HG03060 (cell line): ENCODE measurements at regions not wholly inside any gene's neighbourhood (a gene's known extent, or its start where the extent isn't known, plus 50 kb on each side); places are given as distances from the start of the nearest gene placed in this dataset.
A peak's percentile ranks its signal among the peaks of the same experiment; 100 is the strongest.
"Not testable (repeated sequence)": the region's sequence is repeated elsewhere in the genome, so short reads cannot be mapped to it uniquely, and the experiment has no call there.

ENCODE experiments used
- ATAC-seq: cut with Tn5 transposase; IDR thresholded peaks from one replicate; pipeline ENCODE4 v1.9.1; 2021; ENCODE audit warnings: low read depth, moderate number of reproducible peaks; ENCODE audit not compliant: unreplicated experiment

DNA sequence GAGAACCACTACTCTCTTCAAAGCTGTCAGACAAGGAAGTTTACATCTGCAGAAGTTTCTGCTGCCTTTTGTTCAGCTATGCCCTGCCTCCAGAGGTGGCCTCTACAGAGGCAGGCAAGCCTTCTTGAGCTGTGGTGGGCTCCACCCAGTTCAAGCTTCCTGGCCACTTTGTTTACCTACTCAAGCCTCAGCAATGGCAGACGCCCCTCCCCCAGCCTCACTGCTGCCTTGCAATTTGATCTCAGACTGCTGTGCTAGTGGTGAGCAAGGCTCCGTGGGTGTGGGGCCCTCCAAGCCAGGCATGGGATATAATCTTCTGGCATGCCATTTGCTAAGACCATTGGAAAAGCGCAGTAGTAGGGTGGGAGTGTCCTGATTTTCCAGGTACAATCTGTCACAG, 144.0 kb downstream of the CCNG2 start:
- ATAC-seq = not testable (repeated sequence)

DNA sequence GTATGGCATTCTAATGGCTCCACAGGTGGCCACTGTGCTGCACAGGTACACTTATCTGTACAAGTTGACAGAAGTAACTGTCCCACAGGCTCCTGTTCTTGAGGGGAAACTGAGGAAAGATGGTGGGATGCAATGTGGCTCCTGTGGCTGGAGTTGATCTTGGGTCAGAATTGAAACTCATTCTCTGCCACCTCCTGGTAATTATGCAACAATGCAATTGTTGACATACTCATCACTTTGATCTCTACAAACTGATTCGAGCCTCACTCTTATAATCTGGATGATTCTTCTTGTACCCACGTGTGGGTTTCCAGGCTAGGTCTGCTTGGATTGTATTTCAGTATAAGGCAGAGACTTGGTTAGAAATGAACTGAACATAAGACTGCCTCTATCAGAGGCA, 148.8 kb downstream of the CCNG2 start:
- no peak for ATAC-seq

DNA sequence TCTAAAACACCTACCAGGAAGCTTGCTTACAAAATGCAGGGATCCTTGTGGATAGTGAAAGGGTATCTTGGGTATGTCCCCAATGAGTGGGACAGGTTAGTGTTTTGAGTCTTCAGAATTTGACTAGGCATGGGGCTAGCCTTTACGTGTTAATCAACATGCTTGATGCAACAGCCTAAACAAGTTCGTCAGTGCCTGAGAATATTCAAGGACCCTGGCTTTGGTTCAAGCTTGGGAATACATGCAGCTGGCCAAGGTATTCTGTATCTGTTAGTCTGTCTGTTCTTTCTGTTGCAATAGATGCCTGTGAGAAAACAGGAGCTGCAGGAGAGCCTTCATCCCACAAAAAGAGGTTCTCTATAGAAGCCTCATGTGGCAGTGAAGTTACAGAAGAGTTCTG, 149.5 kb downstream of the CCNG2 start:
- no peak for ATAC-seq

DNA sequence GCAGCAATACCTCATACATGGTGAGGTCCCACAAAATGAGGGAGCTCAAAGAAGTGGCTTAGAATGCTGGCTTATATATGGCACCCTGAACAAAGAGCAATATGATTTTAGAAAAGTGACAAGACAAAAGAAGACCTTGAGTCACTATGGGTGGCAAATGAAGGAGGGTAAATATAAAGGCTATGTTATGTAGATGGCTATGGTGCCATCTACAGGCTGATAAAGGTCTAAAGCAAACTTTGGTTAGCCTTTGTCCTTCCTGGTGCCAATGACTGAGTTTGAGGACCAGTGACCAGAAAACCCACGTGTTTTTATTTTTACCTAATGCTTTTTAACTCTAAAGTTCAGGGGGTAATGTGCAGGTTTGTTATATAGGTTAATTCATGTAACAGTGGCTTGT, 151.8 kb downstream of the CCNG2 start:
- ATAC-seq = no peak

DNA sequence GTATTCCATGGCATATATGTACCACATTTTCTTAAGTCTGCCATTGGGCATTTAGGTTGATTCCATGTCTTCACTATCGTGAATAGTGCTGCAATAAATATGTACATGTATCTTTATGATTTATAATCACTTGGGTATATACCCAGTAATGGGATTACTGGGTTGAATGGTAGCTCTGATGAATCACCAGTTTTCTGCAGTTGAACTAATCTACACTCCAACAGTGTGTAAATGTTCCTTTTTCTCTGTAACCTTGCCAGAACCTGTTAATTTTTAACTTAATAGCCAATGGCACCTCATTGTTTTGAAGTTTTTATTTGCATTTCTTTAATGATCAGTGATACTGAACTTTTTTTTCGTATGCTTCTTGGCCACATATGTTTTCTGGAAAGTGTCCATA, 152.5 kb downstream of the CCNG2 start:
- no peak for ATAC-seq

DNA sequence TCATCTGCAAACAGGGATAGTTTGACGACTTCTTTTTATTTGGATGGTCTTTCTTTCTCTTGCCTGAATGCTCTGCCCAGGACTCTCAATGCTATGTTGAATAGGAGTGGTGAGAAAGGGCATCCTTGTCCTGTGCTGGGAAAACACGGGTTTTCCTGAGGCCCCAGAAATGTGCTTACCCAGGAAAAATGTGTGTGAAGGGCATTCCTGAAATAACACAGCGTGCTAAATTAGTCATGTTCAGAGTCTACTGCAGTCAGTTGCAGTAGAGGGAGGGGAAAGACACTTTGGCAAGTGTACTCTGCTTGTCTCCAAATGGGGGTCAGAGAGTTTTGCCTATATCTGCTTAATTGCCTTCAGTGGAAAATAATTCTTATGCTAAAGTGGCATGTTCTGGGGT, 153.9 kb downstream of the CCNG2 start:
- no peak for ATAC-seq

DNA sequence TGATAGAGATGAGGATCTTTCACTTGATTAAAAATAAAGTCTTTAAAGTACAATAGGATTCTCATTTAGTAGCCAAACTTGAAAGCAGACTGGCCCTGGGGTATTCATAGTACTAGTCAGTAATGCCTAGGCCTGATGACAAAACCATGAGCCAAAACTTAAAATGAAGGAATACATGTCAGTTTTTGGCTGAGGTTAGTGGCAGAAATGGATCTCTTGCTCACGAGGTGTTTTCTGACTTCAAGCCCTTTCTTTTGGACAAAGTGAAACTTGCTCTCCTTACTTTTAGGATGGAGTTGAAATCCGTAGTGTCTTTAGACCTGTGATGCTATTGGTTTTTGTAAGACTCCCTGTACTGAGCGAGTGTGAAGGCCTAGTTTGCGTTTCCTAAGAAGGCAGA, 157.7 kb downstream of the CCNG2 start:
- no peak for ATAC-seq

DNA sequence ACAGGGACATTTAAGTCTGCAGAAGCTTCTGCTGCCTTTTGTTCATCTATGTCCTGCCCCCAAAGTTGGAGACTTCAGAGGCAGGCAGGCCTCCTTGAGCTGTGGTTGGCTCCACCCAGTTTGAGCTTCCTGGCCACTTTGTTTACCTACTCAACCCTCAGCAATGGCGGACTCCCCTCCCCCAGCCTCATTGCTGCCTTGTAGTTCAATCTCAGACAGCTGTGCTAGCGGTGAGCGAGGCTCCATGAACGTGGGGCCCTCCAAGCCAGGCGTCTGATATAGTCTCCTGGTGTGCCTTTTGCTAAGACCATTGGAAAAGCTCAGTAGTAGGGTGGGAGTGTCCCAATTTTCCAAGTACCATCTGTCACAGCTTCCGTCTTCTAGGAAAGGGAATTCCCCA, 170.1 kb downstream of the CCNG2 start:
- no peak for ATAC-seq

DNA sequence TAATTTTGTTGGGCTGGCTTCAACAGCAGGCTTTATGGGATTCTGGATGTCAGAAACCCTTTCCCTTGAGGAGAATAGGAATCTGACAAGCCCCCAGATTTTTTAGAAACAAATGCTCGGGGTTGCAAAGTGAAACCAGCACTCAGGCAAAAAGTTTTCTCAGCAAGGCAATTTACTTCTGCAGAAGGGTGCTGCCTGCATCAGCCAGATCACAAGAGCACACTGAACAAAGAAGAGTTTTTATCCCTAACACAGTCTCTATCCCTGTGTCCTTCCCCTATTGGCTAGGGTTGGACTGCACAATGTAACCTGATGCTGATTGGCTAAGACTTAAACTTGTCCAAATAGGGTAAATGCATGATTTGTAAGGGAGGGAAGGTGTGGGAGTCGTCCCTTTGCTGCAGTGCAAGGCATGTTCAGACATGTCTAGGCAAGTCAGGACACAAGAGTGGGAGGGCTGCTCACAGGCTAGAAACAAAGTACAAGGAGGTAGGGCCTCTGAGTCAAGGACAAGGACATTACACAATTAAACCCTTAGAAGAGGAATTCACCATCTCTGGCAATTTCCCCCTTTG, 175.8 kb downstream of the CCNG2 start:
- no peak for ATAC-seq

DNA sequence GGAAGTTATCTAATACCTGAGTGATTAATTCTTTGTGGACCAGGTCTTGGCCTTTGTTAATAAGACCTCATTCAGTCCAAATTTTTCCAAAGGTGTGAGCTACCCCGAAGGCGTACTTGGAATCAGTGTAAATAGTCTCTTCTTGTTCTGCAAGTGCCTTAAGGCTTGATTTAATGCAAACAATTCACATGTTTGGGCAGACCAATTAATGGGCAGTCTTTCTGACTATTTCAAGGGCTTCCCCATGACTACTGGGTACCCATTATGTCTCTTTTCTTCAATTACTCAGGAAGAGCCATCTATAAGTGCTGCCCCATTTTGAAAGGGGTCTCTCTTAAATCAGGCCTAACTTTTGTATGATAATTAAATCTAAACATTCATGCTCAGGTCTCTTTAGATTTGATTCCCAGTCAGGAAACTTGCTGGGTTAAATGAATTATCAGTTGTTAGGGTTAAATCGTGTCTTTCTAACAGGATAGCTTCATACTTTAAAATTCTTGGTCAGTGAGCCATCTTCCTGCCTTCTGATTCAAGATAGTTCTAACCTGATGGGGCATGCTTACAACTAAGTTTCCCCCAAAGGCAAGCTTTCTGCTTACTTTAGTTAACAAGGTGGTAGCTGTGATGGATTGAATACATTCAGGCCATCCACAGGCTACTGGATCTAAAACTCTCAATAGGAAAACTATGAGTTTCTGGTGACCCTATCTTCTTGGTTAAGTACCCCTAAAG, 179.6 kb downstream of the CCNG2 start:
- no peak for ATAC-seq

DNA sequence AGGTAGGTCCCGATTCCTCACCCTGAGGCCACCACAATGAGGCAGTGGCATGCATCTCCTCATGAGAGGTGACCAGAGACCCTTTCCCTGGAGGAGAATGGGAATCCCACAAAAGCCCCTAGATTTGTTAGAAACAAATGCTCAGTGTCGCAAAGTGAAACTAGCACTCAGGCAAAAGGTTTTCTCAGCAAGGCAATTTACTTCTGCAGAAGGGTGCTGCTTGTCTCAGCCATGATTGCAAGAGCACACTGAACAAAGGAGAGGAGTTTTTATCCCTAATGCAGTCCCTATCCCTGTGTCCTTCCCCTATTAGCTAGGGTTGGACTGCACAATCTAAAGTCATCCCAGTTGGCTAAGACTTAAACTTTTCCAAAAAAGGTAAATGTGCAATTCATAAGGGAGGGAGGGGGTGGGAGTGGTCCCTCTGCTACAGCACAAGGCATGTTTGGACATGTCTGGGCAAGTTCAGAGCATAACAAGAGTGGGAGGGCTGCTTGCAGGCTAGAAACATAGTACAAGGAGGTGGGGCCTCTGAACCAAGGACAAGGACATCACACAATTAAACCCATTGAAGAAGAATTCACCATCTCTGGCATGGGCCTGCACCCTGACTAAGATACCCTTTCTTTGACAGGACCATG, 185.3 kb downstream of the CCNG2 start:
- no peak for ATAC-seq

DNA sequence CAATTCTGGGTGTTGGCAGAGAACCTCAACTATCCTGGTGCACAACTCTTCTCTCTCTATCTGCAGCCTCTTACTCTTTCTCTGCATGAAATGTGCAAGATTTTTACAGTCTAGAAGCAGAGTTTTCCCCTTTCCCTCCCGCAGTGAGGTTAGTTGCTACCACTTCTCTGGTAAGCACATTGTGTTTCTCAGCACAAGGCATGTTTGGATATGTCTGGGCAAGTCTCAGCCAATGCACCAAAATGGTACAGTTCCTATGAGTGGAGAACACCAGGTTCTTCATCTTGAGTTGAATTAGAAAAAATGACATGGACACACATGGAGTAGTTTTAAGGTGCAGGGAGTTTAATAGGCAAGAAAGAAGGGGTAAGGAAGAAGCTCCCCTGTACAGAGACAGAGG, 187.0 kb downstream of the CCNG2 start:
- no peak for ATAC-seq

DNA sequence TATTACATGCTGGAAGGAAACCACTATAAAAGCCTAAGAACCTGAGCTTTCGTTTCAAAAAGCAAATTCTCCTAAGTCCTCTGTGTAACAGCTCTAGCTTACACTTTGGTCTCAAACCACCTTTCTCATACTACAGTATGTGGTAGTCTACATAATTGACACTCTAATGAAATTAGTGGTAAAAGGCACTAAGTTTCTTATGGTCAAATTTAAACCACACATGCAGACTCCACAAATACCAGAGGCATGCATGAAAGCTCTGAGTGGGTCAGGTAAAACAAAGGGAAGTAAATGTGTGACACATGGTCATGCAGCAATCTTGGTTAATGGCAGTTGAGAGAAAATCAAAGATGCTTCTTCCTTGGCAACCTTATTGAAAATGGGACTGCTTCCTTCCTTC, 187.8 kb downstream of the CCNG2 start:
- no peak for ATAC-seq

DNA sequence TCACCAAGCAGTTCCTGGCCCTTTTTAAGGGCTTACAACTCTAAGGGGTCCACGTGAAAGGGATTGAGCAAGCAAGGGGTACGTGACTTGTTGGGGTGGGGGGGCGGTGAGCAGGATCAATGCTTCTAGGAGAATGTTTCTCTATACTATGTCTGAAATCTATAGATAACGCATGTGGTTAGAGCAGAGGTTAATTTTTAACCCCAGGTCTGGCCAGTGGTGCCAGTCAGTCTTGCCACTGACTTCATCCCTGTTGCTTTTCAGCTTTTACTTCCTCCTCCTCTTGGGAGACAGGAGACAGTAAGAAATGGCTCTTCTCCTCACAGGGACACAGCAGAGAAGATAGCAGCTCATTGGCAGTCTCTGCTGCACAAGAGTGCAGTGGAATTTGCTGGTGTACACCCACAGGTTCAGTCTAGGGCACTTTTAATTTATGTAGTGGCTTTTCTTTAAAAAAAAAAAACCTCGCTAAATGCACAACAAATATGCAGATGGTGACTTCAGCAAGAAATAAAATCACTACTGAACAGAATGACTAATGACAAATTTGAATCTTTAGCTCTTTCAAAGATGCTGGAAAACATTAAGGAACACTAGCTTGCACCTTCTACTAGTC, 190.5 kb downstream of the CCNG2 start:
- no peak for ATAC-seq

DNA sequence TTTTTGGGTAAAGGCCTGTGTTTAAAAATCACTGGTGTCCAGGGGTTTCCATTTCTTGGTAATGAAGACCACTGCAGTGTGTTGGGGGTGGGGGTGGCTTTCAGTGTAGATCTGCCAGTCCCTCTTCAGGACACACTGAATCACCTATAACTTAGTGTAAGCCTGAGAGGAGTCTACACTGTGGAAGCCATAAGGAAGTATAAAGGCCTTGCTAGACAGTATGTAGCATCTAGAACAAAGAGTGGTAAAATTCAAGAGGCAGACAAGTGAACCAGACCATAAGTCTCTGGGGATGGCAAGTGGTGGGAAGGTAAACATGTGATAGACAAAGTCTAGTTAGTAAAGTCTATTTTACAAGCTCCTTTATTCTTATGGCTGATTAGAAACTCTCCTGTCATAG, 191.8 kb downstream of the CCNG2 start:
- no peak for ATAC-seq

DNA sequence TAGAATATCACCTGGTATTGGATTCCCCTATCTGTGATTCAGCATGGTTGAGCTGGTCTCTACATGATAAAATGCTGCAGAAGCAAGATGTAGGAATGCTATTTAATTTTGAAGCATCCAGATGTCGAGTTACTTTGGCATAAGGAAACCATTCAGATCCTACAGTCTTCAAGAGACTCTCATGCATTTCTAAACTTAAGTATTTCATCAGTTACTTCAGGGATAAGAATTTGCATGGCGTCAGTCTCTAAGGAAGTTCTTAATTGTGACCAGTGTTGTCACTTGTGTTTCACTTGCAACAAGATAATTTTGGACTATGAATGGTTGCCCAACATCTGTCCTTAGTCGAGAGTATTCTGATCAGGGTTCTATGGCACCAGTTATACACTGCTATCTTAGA, 192.4 kb downstream of the CCNG2 start:
- ATAC-seq = no peak

DNA sequence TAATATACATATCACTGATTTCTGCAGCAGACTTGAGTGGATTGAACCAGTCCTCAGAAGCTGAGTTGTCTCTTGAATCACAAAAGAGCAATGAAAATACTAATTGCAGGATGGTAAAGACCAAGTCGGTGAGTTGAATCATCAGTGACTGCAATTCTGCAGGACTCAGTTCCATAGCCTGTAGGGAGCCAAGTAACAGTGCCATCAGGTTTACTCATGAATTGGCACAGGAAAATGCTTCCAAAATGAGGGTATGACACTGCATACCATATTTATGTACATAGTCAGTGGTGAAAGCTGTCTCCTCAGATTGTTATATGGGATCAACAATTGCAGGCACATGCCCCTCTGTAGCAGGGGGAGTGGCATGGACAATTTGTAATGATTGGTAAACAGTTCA, 192.8 kb downstream of the CCNG2 start:
- ATAC-seq = no peak

DNA sequence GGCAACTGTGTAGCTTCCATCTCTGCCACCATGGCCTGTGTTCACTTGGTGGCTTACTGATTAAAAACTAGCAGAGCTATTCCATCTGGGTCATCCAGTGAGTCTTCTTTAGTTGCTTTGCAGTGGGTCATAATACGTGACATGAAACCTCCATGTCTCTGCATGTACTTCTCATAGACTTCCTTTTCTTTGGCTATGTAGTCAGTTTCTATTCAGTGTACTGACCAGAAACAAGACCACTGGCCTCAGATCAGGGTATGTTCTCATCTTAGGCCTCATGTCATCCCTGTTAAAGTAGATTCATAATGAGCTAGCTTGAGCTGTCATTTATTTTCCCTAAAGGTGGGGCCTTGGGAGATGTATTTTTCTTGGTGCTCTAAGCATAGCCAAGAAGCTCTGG, 195.2 kb downstream of the CCNG2 start:
- no peak for ATAC-seq

DNA sequence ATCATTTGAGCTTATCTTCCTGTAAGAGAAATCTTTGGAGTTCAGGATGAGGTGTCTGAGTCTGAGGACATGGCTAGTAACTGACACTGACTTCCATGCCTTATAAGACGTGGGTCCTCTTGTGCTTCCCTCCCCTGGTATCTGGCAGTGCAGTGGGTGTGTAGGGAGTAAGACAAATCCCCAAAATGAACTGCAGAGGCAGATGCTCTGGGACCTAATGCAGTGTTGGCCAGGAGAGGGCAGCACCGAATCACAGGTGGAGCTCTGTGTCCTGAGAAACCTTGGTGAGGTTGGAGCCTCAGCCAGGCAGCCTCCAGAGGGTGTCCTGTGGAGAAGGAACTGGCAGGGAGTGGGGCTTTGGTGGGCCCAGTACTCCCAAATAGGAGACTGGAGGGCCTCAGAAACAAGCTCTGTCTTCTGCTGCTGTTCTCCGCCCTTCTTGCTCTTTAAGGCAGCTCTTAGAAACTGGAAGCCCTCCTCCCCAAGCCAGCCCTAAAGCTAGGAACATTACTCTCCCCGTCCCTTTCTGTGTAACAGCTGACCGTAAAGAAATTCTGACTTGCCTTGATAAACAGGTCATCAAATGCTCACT, 196.8 kb downstream of the CCNG2 start:
- ATAC-seq = peak; percentile 35

DNA sequence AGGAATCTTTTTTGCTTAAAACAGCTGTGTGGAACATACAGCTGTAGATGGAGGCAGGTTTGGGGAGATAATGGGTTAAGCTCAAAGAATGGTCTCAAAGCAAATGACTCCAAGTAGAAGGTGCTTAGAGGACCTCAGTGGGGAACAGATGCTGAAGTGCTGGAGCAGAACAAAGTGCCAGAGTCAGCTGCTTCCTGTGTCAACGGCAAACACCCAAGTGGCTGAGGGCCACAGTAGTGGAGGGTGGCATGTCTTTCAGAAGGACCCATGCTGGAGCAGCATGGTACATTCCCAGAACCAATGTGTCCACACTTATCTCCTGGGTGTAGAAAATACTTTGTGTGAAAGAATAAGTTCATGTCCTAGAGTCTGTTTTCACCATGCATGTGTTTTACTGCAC, 197.5 kb downstream of the CCNG2 start:
- no peak for ATAC-seq

DNA sequence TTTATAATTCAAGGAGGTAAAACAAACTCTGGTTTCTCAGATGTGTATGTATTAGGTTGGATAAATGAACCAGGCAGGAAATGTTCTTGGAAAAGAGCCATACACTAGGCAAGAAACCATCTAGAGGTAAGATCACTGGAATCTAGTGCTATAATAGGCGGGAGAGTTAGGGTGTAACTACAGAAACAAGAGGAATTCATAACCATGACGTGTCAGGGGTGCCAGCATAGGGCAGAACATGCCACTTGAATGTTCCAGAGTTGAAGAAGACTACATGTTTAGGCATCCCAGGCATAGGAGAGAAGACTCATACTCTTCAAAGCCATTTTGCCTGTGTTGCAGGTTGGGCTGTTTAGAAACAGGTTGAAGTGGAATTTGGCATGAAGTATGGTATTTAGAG, 198.7 kb downstream of the CCNG2 start:
- ATAC-seq = no peak
